Naive B cell (primary cell): ENCODE measurements at regions not wholly inside any gene's neighbourhood (a gene's known extent, or its start where the extent isn't known, plus 50 kb on each side); places are given as distances from the start of the nearest gene placed in this dataset.

ENCODE experiments used
- ATAC-seq, 2 donors: fragments of 150-1000 bp; cut with Tn5 transposase; 2 replicates each; pipeline ENCODE4 v1.10.0; 2021; ENCODE audit warnings: low read depth in 2 of 2, mild to moderate bottlenecking in 2 of 2, moderate library complexity in 2 of 2
- DNase-seq: peaks from one replicate; pipeline ENCODE4 v3.0.0; 2022
- H3K27ac Mint-ChIP-seq, 6 donors: one replicate each; pipeline ENCODE4 v1.8.0; 2020 to 2022; ENCODE audit warnings: mild to moderate bottlenecking in 6 of 6, mixed read lengths in 6 of 6, moderate library complexity in 5 of 6, inconsistent platforms in 2 of 6
- H3K27me3 Mint-ChIP-seq, 3 donors: one replicate each; pipeline ENCODE4 v1.8.0; 2021 to 2022; ENCODE audit warnings: mixed read lengths in 3 of 3, mild to moderate bottlenecking in 1 of 3
- H3K36me3 Mint-ChIP-seq, 2 donors: one replicate each; pipeline ENCODE4 v1.8.0; 2020 to 2022; ENCODE audit warnings: mixed read lengths in 2 of 2, inconsistent platforms in 1 of 2, mild to moderate bottlenecking in 1 of 2
- H3K4me1 Mint-ChIP-seq, 3 donors: one replicate each; pipeline ENCODE4 v1.8.0; 2020 to 2022; ENCODE audit warnings: mixed read lengths in 3 of 3, inconsistent platforms in 1 of 3, mild to moderate bottlenecking in 1 of 3, moderate library complexity in 1 of 3
- H3K4me3 Mint-ChIP-seq, 8 donors: one replicate each; pipeline ENCODE4 v1.8.0; 2020 to 2022; ENCODE audit warnings: mild to moderate bottlenecking in 8 of 8, mixed read lengths in 8 of 8, moderate library complexity in 8 of 8, inconsistent platforms in 2 of 8
- H3K9me3 Mint-ChIP-seq, 7 donors: one replicate each; pipeline ENCODE4 v1.8.0; 2020 to 2022; ENCODE audit warnings: mixed read lengths in 7 of 7, mild to moderate bottlenecking in 5 of 7, inconsistent platforms in 2 of 7, moderate library complexity in 1 of 7

DNA sequence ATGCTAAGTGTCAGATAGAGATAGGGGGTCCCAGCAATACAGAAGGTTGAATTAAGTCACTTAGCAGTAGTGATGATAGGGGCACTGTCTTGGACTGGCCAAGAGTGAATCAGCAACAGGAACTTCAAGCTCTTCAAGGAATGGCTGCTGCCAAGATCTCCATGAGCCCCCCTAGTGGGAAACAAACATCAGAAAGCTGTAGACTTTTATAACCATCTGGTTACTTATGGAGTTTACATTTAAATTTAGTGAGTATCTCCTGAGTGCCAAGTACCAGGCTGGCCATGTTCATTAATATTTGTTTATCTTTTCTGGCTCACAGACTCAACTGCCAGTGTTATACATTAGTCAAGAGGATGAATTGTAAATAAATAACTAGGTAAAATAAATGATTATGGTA lies 327.3 kb downstream of the TTLL7 start:
- H3K27me3 Mint-ChIP-seq: no peaks in the 10 kb centered on the region
- ATAC-seq (no peak), DNase-seq (no peak)
- H3K27ac Mint-ChIP-seq: no peak overlapping the region
- no peaks in the 10 kb centered on the region for H3K36me3 Mint-ChIP-seq
- H3K4me3 Mint-ChIP-seq: no peak overlapping the region
- no peaks in the 10 kb centered on the region for H3K4me1 Mint-ChIP-seq
- peaks cover 3 to 9% (median 6%) of the 10 kb centered on the region in 7 donors for H3K9me3 Mint-ChIP-seq

DNA sequence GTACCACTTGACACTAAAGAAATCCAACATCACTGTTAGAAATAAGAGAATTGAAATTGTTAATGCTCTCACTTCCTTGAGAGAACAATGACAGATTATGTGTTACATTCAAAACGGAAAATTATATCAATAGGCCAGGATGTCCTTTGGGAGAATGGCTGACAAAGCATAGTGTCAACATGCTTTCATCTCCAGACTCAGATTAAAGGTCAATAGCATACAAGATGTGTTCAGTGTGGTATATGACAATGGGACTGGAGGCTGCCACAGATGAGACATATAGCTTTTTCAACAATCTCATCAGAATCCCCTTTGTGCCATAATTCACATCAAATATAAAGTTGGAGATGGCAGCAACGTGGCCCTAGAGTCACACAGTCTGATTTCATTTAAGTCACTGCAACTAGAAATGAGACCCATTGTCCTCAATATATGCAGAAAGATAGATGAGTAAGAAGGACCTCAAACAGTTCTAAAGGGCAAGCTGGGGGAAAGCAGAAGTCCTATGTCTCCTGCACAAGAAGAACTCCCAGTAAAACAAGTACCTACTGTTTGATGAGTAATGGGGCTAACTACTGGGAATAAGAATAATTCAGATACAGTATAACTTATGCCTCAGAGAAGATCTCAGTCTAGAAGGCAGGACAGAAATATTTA lies 327.9 kb downstream of the TTLL7 start:
- H3K27ac Mint-ChIP-seq: no peak overlapping the region
- no peaks in the 10 kb centered on the region for H3K27me3 Mint-ChIP-seq
- H3K9me3 Mint-ChIP-seq: peaks cover 3 to 9% (median 6%) of the 10 kb centered on the region in 7 donors
- no peak for ATAC-seq
- no peaks in the 10 kb centered on the region for H3K36me3 Mint-ChIP-seq
- no peak overlapping the region for H3K4me3 Mint-ChIP-seq
- DNase-seq: no peak
- H3K4me1 Mint-ChIP-seq: no peaks in the 10 kb centered on the region

DNA sequence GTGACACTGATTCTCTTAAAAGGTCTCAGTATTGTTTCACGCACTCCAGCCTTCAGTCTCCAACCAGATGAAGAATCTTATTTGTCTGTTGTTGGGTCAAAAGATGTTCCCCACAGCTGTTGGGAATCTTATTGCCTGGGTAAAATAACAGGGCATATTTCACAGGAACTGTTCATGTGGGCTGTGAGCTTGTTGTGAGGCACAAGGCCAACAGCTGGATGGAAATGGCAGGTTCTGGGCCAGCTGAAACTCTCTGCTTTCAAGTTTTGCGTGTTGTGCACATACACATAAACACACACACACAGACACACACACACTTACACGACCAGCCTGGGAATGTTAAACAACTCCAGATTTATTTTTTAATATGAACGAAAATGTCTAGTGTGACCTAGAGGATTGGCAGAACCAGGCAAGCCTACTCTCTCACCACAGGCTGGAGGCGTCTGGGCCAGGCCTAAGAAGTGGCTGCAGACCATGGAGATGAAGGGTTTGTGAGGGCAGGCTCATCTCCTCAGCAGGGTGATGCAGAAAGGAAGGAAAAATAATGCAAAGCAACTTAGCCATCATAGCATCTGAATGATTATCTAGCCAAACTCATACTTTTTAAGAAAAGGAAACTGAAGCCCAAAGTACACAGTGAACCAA lies 357.0 kb downstream of the TTLL7 start:
- Mint-ChIP-seq H3K9me3 (peaks cover 0 to 15% (median 3%) of the 10 kb centered on the region in 7 donors), H3K27me3 (peaks cover 0 to 8% (median 3%) of the 10 kb centered on the region in 3 donors), H3K27ac (no peak overlapping the region), H3K36me3 (no peaks in the 10 kb centered on the region), H3K4me3 (no peak overlapping the region), H3K4me1 (peaks cover 0 to 7% (median 0%) of the 10 kb centered on the region in 3 donors)
- DNase-seq (no peak), ATAC-seq (no peak)

DNA sequence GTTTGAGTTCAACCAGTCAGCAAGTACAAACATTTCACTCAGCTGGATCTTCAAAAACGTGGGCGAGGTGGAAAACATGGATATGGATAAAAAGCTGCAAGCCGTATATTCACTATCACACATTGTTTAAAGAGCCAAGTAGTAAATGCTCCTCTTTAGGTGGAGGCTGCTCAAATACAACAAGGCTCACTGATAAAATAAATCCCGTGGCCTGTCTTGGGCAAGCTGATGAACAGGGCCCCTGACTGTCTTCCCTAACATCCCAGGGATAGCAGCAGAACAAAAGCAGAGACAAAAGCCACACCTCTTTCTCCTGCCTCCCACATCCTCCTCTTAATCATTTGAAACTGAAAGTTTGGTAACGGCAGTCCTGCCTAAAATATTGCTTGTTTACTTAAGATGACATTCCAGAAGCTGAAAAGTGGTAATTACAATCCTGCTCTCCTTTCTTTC lies 357.7 kb downstream of the TTLL7 start:
- no peaks in the 10 kb centered on the region for H3K36me3 Mint-ChIP-seq
- H3K27me3 Mint-ChIP-seq: peaks cover 0 to 8% (median 0%) of the 10 kb centered on the region in 3 donors
- H3K9me3 Mint-ChIP-seq: peaks cover 0 to 10% (median 2%) of the 10 kb centered on the region in 7 donors
- peak overlapping the region in 1 of 8 donors; percentile 30 for H3K4me3 Mint-ChIP-seq
- ATAC-seq (no peak), DNase-seq (no peak)
- no peak overlapping the region for H3K27ac Mint-ChIP-seq
- H3K4me1 Mint-ChIP-seq: peaks cover 0 to 7% (median 0%) of the 10 kb centered on the region in 3 donors

DNA sequence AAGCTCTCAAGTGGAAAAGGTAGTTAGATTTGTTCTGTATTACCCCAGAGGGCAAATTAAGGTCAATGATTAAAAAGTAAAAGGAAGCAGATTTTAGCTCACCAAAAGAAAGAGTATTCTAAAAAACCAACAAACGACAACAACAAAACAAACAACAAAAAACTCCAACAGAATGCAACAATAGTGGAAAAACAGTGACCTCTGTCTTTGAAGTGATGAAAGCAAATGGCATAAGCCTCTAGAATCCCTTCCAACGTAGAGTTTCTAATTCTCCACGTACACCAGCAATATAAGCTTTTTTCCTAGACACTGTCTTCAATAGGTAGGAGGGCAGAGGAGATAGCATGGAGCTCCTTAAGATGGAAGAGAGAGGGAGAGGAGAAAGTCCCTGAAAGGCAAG lies 359.1 kb downstream of the TTLL7 start:
- Mint-ChIP-seq H3K9me3 (peaks cover 0 to 10% (median 2%) of the 10 kb centered on the region in 7 donors), H3K4me3 (no peak overlapping the region), H3K27me3 (peaks cover 0 to 8% (median 0%) of the 10 kb centered on the region in 3 donors), H3K4me1 (peaks cover 0 to 7% (median 0%) of the 10 kb centered on the region in 3 donors), H3K36me3 (no peaks in the 10 kb centered on the region), H3K27ac (no peak overlapping the region)
- ATAC-seq: no peak
- no peak for DNase-seq

DNA sequence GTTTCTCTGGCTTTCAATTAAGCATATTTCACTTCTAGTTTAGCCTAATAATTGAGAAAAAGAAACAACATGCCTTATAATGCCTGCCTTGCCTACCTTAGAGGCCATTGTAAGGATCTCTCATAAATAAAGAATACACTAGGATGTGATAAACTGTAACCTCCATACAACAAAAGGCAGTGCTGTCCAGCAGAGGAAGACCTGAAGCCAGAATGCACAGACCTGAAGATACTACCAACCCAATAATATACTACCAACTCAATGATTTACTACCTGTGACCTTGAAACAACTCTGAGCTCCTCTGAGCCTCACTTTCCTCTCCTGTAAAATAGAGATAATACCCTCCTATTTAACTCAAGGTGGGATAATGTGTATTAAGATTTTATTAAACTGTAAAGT lies 361.3 kb downstream of the TTLL7 start:
- no peak overlapping the region for H3K27ac Mint-ChIP-seq
- H3K36me3 Mint-ChIP-seq: no peaks in the 10 kb centered on the region
- ATAC-seq: no peak
- H3K9me3 Mint-ChIP-seq: peaks cover 0 to 5% (median 1%) of the 10 kb centered on the region in 7 donors
- peaks cover 0 to 8% (median 0%) of the 10 kb centered on the region in 3 donors for H3K27me3 Mint-ChIP-seq
- no peak for DNase-seq
- H3K4me1 Mint-ChIP-seq: peaks cover 0 to 7% (median 0%) of the 10 kb centered on the region in 3 donors
- H3K4me3 Mint-ChIP-seq: no peak overlapping the region

DNA sequence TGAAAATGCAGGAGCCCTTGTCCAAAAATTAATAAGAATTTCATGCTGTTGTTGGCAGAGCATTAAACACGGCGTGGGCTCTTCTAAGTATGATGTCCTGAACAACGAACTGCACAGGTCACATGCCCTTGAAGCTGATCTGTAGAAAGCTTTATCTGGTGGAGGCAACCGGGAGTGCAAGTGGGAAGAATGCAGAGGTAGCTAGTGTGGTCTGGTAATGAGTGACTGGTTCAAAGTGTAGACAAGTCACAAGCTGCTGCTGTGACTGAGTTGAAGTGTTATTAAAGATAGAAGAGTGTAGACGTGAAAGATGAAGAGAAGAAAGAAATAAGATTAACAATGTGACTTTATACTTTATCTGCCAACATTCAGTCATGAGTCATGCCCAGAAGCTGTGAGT lies 361.9 kb downstream of the TTLL7 start:
- ATAC-seq: no peak

DNA sequence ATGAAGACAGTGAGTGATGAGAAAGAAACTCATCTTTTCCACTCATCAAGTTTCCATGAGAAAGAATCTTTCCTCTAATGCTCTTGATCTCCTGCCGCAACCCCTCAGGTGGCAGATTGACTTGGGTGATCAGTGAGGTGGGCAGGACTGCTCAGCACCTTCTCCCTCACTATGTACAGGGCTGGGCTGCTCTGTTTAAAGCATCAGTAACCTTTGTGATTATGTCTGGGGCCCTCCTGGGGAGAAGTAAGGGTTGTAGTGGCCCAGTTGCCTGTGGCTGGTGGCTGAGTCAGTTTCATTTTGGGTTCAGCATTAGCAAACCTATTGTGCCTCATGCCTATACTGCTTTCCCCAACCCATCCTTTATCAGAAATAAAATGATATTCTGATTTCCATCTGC lies 366.0 kb downstream of the TTLL7 start:
- peaks cover 0 to 9% (median 3%) of the 10 kb centered on the region in 7 donors for H3K9me3 Mint-ChIP-seq
- no peak for DNase-seq

More for the DNA sequence above, 361.9 kb downstream of the TTLL7 start:
- Mint-ChIP-seq H3K4me1 (peaks cover 0 to 7% (median 0%) of the 10 kb centered on the region in 3 donors), H3K27ac (no peak overlapping the region), H3K36me3 (no peaks in the 10 kb centered on the region), H3K27me3 (peaks cover 0 to 8% (median 3%) of the 10 kb centered on the region in 3 donors), H3K4me3 (no peak overlapping the region), H3K9me3 (peaks cover 0 to 5% (median 3%) of the 10 kb centered on the region in 7 donors)
- no peak for DNase-seq

DNA sequence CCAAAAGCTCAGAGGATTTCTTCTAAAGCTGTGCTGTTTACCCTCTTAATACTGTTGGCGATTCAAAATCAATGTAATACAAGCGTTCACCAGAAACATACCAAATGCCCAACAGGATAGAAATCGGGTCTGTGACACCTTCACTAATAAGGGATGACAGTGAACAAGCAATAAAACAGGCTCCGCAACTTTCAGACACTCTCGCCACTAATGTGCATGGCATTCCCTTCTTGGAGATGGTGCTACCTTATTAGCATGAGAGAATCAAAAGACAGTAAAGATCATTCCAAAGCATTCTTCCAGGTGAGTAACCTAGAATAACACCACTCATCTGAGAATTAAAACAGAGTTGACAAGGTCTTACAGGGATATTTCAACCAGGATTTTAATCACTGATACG lies 367.1 kb downstream of the TTLL7 start:
- Mint-ChIP-seq H3K4me1 (peaks cover 0 to 10% (median 2%) of the 10 kb centered on the region in 3 donors), H3K36me3 (no peaks in the 10 kb centered on the region), H3K27ac (no peak overlapping the region), H3K4me3 (no peak overlapping the region), H3K27me3 (peaks cover 0 to 9% (median 0%) of the 10 kb centered on the region in 3 donors), H3K9me3 (peaks cover 0 to 9% (median 3%) of the 10 kb centered on the region in 7 donors)
- no peak for ATAC-seq
- DNase-seq: no peak

More for the DNA sequence above, 366.0 kb downstream of the TTLL7 start:
- no peak for ATAC-seq
- Mint-ChIP-seq H3K36me3 (no peaks in the 10 kb centered on the region), H3K4me1 (peaks cover 0 to 4% (median 0%) of the 10 kb centered on the region in 3 donors), H3K27ac (no peak overlapping the region), H3K4me3 (no peak overlapping the region), H3K27me3 (peaks cover 0 to 9% (median 0%) of the 10 kb centered on the region in 3 donors)

DNA sequence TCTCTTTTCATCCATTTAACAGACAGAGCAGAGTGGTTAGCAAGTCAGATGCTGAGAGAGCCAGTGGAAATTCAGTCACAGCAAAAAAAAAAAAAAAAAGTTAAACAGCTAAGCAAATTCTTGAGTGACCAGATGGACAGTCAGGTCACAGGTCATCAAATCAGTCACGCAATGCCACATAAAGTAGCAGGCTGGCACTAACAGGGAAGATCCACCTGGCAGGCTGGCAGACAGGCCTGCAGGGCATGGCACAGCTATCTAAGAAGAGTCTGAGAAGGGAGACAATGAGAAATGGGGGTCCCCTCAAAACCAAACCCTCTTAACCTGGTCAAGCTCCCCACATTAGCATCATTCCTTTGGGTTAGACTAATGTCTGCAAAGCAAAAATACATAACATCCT lies 371.9 kb downstream of the TTLL7 start:
- Mint-ChIP-seq H3K27me3 (peaks cover 0 to 6% (median 0%) of the 10 kb centered on the region in 3 donors), H3K4me1 (peaks cover 0 to 23% (median 5%) of the 10 kb centered on the region in 3 donors), H3K27ac (no peak overlapping the region), H3K36me3 (no peaks in the 10 kb centered on the region), H3K9me3 (peaks cover 0 to 9% (median 3%) of the 10 kb centered on the region in 7 donors), H3K4me3 (peak overlapping the region in 1 of 8 donors; percentile 31)
- DNase-seq (no peak), ATAC-seq (no peak)

DNA sequence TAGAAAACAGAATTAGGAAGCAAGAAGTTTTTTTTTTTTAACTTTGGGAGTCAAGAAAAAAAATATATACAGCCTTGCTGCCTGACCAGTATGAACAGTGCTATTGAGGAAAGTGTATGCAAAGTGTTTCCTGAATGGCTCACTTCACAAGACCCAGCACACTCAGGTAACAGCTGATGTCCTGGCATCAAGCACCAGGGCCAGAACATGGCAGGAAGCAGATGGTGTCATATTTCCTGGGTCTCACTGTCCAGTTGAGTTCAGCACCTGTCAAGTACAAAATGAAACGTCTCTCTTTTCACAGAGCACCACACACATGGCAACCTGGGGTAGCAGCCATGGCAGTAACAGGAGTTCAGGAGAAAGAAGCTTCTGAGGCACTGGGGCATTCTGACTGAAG lies 372.3 kb downstream of the TTLL7 start:
- ATAC-seq: no peak
- H3K36me3 Mint-ChIP-seq: no peaks in the 10 kb centered on the region
- H3K4me1 Mint-ChIP-seq: peaks cover 0 to 23% (median 5%) of the 10 kb centered on the region in 3 donors
- peaks cover 0 to 3% (median 0%) of the 10 kb centered on the region in 3 donors for H3K27me3 Mint-ChIP-seq
- DNase-seq: no peak
- H3K4me3 Mint-ChIP-seq: peak overlapping the region in 1 of 8 donors; percentile 31
- H3K9me3 Mint-ChIP-seq: peaks cover 0 to 9% (median 3%) of the 10 kb centered on the region in 7 donors
- no peak overlapping the region for H3K27ac Mint-ChIP-seq

DNA sequence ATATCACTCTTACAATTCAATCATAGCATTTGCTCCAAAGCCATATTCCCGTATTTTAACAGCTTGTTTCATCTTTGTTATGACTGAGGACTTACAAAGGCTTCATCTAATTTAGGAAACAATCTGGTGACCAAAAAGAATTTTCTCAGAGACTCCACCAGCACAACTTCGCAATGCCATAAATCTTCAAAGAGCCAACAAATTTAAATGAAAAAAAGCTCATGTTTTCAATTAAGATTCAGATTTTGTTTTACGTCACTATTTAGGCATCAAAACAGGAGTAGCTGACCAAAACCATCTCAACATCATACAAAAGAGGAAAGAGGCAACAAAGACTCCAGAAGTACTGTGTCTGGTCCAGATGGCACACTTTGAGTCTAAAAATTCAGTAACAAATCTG lies 373.3 kb downstream of the TTLL7 start:
- DNase-seq: no peak
- ATAC-seq: no peak
- Mint-ChIP-seq H3K9me3 (peaks cover 0 to 9% (median 1%) of the 10 kb centered on the region in 7 donors), H3K27me3 (no peaks in the 10 kb centered on the region), H3K4me1 (peaks cover 0 to 23% (median 5%) of the 10 kb centered on the region in 3 donors), H3K36me3 (no peaks in the 10 kb centered on the region), H3K4me3 (peak overlapping the region in 1 of 8 donors; percentile 17), H3K27ac (no peak overlapping the region)

DNA sequence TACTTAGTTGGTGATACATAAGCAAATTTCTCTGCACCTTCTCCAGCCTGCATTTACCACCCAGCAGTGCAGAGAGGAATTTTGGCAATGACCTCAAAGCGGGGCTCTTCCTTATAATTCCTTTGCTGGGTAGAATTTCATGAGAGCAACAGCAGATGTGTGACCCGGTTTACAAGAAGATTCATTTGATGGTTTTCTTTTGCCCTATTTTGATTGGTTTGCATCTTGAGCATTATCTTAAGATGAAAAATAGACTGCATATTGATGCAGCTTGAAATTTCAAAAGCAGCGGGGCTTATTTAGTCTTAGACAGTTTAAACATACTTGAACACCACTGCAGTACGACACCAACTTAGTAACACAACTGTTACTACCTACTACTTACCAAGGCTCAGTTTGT lies 378.9 kb downstream of the TTLL7 start:
- DNase-seq (no peak), ATAC-seq (no peak)
- Mint-ChIP-seq H3K9me3 (peaks cover 0 to 2% (median 0%) of the 10 kb centered on the region in 7 donors), H3K4me1 (no peaks in the 10 kb centered on the region), H3K27ac (peak overlapping the region in 1 of 6 donors; percentile 23), H3K36me3 (no peaks in the 10 kb centered on the region), H3K4me3 (no peak overlapping the region), H3K27me3 (no peaks in the 10 kb centered on the region)
